K562 (cell line): ENCODE measurements at regions not wholly inside any gene's neighbourhood (a gene's known extent, or its start where the extent isn't known, plus 50 kb on each side); places are given as distances from the start of the nearest gene placed in this dataset.

Source experiments
- COPS2 ChIP-seq: fragments of 450-650 bp; conservative IDR thresholded peaks from 2 replicates; pipeline ENCODE4 v1.6.1; 2016; ENCODE audit warnings: mild to moderate bottlenecking, moderate library complexity
- SETDB1 ChIP-seq: IDR thresholded peaks from one replicate; pipeline ENCODE4 v1.6.1; 2012; ENCODE audit warnings: low read length, control low read depth, inconsistent platforms
- SMAD3 ChIP-seq: fragments of 450-650 bp; formaldehyde crosslinking; conservative IDR thresholded peaks from 2 replicates; pipeline ENCODE4 v1.4.0; 2020; ENCODE audit warnings: mild to moderate bottlenecking
- TSC22D4 ChIP-seq: fragments of 450-650 bp; IDR thresholded peaks from 2 replicates; pipeline ENCODE4 v1.6.1; 2016; ENCODE audit warnings: missing genetic modification characterization, missing biosample characterization, control low read depth
- YY1 ChIP-seq, 3 experiments: IDR thresholded peaks; 2 replicates each; pipeline ENCODE4 v1.6.1; 2011; ENCODE audit warnings: low read length in 2 of 3, mild to moderate bottlenecking in 2 of 3, moderate library complexity in 2 of 3, borderline replicate concordance in 1 of 3, control low read depth in 1 of 3, low read depth in 1 of 3; ENCODE audit not compliant: insufficient read depth in 3 of 3, insufficient replicate concordance in 2 of 3, control insufficient read depth in 1 of 3, insufficient read length in 1 of 3; ENCODE audit errors: extremely low read depth in 1 of 3
- ZBTB9 ChIP-seq: fragments of 450-650 bp; formaldehyde crosslinking; IDR thresholded peaks from 2 replicates; pipeline ENCODE4 v1.4.0; 2020; ENCODE audit warnings: mild to moderate bottlenecking, moderate library complexity
- ZFP30 ChIP-seq: fragments of 250-450 bp; sonication (Bioruptor Pico); IDR thresholded peaks from 2 replicates; pipeline ENCODE4 v1.8.0; 2022; ENCODE audit warnings: moderate library complexity, mild to moderate bottlenecking, inconsistent platforms, borderline replicate concordance
- ZFP91 ChIP-seq: sonication (generic); formaldehyde crosslinking; IDR thresholded peaks from 2 replicates; pipeline ENCODE4 v1.8.0; 2022; ENCODE audit warnings: mild to moderate bottlenecking, missing genetic modification reagents
- TF ChIP-seq, protein P1 (sequence below): fragments of 450-650 bp; IDR thresholded peaks from 2 replicates; pipeline ENCODE4 v1.6.1; 2016; ENCODE audit warnings: low read depth, mild to moderate bottlenecking, moderate library complexity

DNA sequence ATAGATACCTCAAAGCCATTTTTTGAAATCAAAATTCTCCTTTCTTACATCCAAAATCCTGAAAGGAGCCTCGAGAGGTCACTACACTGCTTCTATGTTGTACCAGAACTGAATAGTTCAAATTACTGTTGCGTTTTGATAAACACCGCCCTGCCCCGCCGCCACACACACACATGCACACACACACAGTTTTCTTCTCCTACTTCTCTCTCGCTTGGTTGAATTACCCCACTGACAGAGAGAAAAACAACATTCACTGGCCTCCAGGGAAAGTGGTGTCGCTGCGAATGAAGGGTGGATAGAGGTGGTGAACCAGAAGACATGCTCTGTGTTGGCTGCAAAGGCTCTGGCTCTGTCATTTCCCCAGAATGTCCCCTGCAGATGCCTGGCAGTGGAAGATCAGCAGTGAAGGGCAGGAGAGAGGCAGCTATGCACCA is 183.4 kb upstream of the RFC3 start (continued):
- no peak for TF ChIP-seq ZFP91
- TF ChIP-seq COPS2, result no peak
- no peak for TF ChIP-seq YY1 (IDR thresholded peaks at IDR 0.05; ENCODE audit: borderline replicate concordance in 1 of 3, control insufficient read depth in 1 of 3, extremely low read depth in 1 of 3, insufficient read depth in 3 of 3, insufficient read length in 1 of 3, insufficient replicate concordance in 2 of 3, low read depth in 1 of 3, low read length in 2 of 3)
- TF ChIP-seq TSC22D4 (tag), result no peak
- no peak for TF ChIP-seq SMAD3 (CRISPR knock-in tag)
- TF ChIP-seq, protein P1, sequence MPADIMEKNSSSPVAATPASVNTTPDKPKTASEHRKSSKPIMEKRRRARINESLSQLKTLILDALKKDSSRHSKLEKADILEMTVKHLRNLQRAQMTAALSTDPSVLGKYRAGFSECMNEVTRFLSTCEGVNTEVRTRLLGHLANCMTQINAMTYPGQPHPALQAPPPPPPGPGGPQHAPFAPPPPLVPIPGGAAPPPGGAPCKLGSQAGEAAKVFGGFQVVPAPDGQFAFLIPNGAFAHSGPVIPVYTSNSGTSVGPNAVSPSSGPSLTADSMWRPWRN, result no peak
- no peak for TF ChIP-seq ZFP30 (CRISPR knock-in tag)
- no peak for TF ChIP-seq ZBTB9
- TF ChIP-seq SETDB1, result no peak
- TF ChIP-seq, all 486 proteins: peak for 0
